ENCODE measurements at regions not wholly inside any gene's neighbourhood (a gene's known extent, or its start where the extent isn't known, plus 50 kb on each side); places are given as distances from the start of the nearest gene placed in this dataset.

DNA sequence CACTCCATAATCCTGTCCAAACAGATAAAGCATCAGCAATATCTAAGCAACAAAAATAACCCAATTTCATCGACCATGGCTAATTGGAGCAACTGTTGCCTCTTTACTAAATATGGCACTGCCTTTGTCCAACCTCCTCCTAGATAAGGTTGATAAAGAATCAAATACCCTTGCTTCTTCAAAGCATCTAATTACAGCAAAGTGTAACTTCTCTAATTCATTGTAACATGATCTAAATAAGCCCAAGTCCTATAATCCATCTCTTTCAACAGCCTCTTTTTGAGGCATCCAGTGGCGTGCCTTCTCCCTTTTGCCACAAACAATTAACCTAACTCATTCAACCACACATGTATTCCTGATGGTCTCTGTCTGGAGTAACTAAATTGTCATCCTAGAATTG lies 81.7 kb upstream of the KLHL1 start:
- Histone ChIP-seq H3K4me1 (ENCODE audit: control insufficient read depth, insufficient read depth, low read length, poor library complexity, severe bottlenecking) (no peaks in the 10 kb centered on the region), H3K9me3 (ENCODE audit: control insufficient read depth, low read length) (no peaks in the 10 kb centered on the region), H3K27me3 (replicated peaks; ENCODE audit: control insufficient read depth, insufficient read depth, low read length, poor library complexity, severe bottlenecking) (no peaks in the 10 kb centered on the region), H3K36me3 (ENCODE audit: control insufficient read depth, insufficient read depth, low read length) (no peaks in the 10 kb centered on the region), H3K27ac (ENCODE audit: insufficient read depth, low read length, poor library complexity, severe bottlenecking) (no peak overlapping the region), H3K4me3 (ENCODE audit: insufficient read depth, low read depth, low read length, poor library complexity, severe bottlenecking) (no peak overlapping the region)
- DNase-seq: no peak

DNA sequence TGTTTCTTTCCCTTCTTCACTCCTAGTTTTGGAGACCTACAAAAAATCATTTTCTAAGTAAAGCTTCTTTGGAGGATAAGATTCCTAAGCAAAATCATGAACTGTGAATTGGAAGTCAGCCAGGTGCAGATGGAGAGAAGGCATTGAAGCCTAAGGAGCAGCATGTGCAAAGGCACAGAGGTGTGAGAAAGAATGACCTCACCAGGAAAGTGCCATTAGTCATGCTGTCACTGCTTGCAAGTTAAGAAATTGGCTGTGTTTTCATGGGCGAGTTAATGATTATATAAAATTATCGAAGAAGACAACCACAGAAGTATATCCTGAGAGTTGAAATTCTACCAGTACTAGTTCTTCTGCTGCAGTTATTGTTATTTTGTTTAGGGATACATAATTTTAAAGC lies 80.3 kb upstream of the KLHL1 start:
- no peak overlapping the region for H3K4me3 ChIP-seq (ENCODE audit: insufficient read depth, low read depth, low read length, poor library complexity, severe bottlenecking)
- H3K36me3 ChIP-seq (ENCODE audit: control insufficient read depth, insufficient read depth, low read length): no peaks in the 10 kb centered on the region
- no peak for DNase-seq
- H3K27ac ChIP-seq (ENCODE audit: insufficient read depth, low read length, poor library complexity, severe bottlenecking): no peak overlapping the region
- no peaks in the 10 kb centered on the region for H3K4me1 ChIP-seq (ENCODE audit: control insufficient read depth, insufficient read depth, low read length, poor library complexity, severe bottlenecking)
- no peaks in the 10 kb centered on the region for H3K9me3 ChIP-seq (ENCODE audit: control insufficient read depth, low read length)
- no peaks in the 10 kb centered on the region for H3K27me3 ChIP-seq (replicated peaks; ENCODE audit: control insufficient read depth, insufficient read depth, low read length, poor library complexity, severe bottlenecking)

DNA sequence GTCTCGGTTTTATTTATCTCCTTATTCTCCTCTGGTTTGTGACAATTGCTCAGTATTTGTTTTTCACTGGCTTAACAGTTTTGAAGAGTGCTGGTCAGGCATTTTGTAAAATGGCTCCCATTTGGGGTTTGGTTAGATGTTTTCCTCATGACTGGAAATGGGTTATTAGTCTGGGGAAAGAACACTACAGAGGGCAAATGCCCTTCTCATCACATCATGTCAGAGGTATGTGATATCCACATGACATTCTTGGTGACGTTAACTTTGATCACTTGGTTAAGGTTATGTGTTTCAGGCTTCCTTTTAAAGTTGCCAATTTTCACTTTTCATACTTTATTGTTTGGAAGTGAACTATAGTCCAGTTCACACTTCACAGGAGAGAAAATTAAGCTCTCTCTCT lies 74.8 kb upstream of the KLHL1 start:
- Histone ChIP-seq H3K9me3 (ENCODE audit: control insufficient read depth, low read length) (no peaks in the 10 kb centered on the region), H3K4me1 (ENCODE audit: control insufficient read depth, insufficient read depth, low read length, poor library complexity, severe bottlenecking) (no peaks in the 10 kb centered on the region), H3K36me3 (ENCODE audit: control insufficient read depth, insufficient read depth, low read length) (no peaks in the 10 kb centered on the region), H3K27me3 (replicated peaks; ENCODE audit: control insufficient read depth, insufficient read depth, low read length, poor library complexity, severe bottlenecking) (no peaks in the 10 kb centered on the region), H3K27ac (ENCODE audit: insufficient read depth, low read length, poor library complexity, severe bottlenecking) (no peak overlapping the region), H3K4me3 (ENCODE audit: insufficient read depth, low read depth, low read length, poor library complexity, severe bottlenecking) (no peak overlapping the region)
- no peak for DNase-seq
